ENCODE measurements at regions not wholly inside any gene's neighbourhood (a gene's known extent, or its start where the extent isn't known, plus 50 kb on each side); places are given as distances from the start of the nearest gene placed in this dataset.

- TF ChIP-seq FOS (IDR thresholded peaks at IDR 0.05; ENCODE audit: borderline replicate concordance, extremely low read depth, insufficient read length) (no peak), CHD1 (IDR thresholded peaks at IDR 0.05; ENCODE audit: low read depth, low read length) (no peak), ASH2L (IDR thresholded peaks at IDR 0.05; ENCODE audit: borderline replicate concordance, low read depth) (no peak), FOXK2 (IDR thresholded peaks at IDR 0.05) (no peak), IRF5 (IDR thresholded peaks at IDR 0.05; ENCODE audit: borderline replicate concordance) (no peak), MYC (IDR thresholded peaks at IDR 0.05; ENCODE audit: insufficient read depth, insufficient read length, insufficient replicate concordance, low read length, severe bottlenecking) (no peak), STAT3 (IDR thresholded peaks at IDR 0.05; ENCODE audit: low read depth, low read length) (no peak), NFYB (IDR thresholded peaks at IDR 0.05; ENCODE audit: insufficient read depth, low read depth, low read length) (no peak), ATF7 (IDR thresholded peaks at IDR 0.05; ENCODE audit: low read depth) (no peak), KLF5 (IDR thresholded peaks at IDR 0.05; ENCODE audit: partially characterized antibody) (no peak)
- RAD21 ChIA-PET (ENCODE audit: unreplicated experiment): no interaction called here
- Histone ChIP-seq H2AFZ (ENCODE audit: control insufficient read depth, low read depth, low read length) (no peak overlapping the region), H3K9me3 (replicated peaks; ENCODE audit: control insufficient read depth, insufficient read depth, low read length) (no peaks in the 10 kb centered on the region), H3K27me3 (replicated peaks in 1 of 2; ENCODE audit: control insufficient read depth in 2 of 2, insufficient read depth in 2 of 2, low read length in 1 of 2) (peaks cover 0 to 2% of the 10 kb centered on the region in 2 experiments; a peak in 1 of 4 replicates), H3K9ac (ENCODE audit: control insufficient read depth, insufficient read depth, low read length) (no peak overlapping the region), H3K27ac (ENCODE audit: control insufficient read depth, insufficient read depth) (no peak overlapping the region), H3K4me2 (ENCODE audit: control insufficient read depth, insufficient read depth) (no peak overlapping the region), H3K79me2 (ENCODE audit: control insufficient read depth, insufficient read depth, low read length) (no peaks in the 10 kb centered on the region), H3K4me3 (no peak overlapping the region), H3K4me1 (ENCODE audit: control insufficient read depth, insufficient read depth, low read length) (no peaks in the 10 kb centered on the region), H3K36me3 (ENCODE audit: control insufficient read depth in 2 of 2, insufficient read depth in 2 of 2, low read length in 1 of 2) (no peaks in the 10 kb centered on the region), H4K20me1 (ENCODE audit: control insufficient read depth, insufficient read depth) (no peaks in the 10 kb centered on the region)
- POLR2A ChIA-PET: no interaction called here
- CTCF ChIA-PET: no interaction called here
- DNase-seq (ENCODE audit: low read depth, low spot score) (no peak), FAIRE-seq (no peak), ATAC-seq (no peak)
- in situ Hi-C loops (cut with MboI): no loop called here
- intact Hi-C loops (cut with micrococcal nuclease; ENCODE audit: unreplicated experiment): no loop called here
- WGBS (ENCODE audit: insufficient coverage, insufficient replicate concordance, low lambda C conversion rate, missing lambda C conversion rate): 62% methylated on average over 9 of the region's 9 CpGs
- SMC1A ChIA-PET (ENCODE audit: uncharacterized antibody, unreplicated experiment): no interaction called here
- no TSS peak for BruUV-seq (replicated peaks)
Observed at GRCh38 chr2:236394571-236394970, 130.4 kb upstream of the ASB18 start.
